Calu3 (cell line): ENCODE measurements at regions not wholly inside any gene's neighbourhood (a gene's known extent, or its start where the extent isn't known, plus 50 kb on each side); places are given as distances from the start of the nearest gene placed in this dataset.

ENCODE experiments used
- BruUV-seq: library from RNA; stranded (reverse); fragments of 400-500 nt; replicated peaks from 2 replicates; lab custom pipeline; 2021; lab: Mats Ljungman, UMichigan
- CTCF ChIA-PET: fragments of 300-600 bp; sonication (Branson Sonifier 250); formaldehyde crosslinking; loops from one replicate; lab custom pipeline; 2022; ENCODE audit warnings: antibody characterized with exemption; lab: Charles Lee
- DNase-seq: peaks from one replicate; pipeline ENCODE4 v3.0.0; 2022
- H3K27ac Mint-ChIP-seq: one replicate; pipeline ENCODE4 v1.8.0; 2022; ENCODE audit warnings: mixed read lengths; ENCODE audit not compliant: unreplicated experiment
- H3K27me3 Mint-ChIP-seq: one replicate; pipeline ENCODE4 v1.8.0; 2022; ENCODE audit warnings: mixed read lengths; ENCODE audit not compliant: unreplicated experiment
- H3K36me3 Mint-ChIP-seq: one replicate; pipeline ENCODE4 v1.8.0; 2022; ENCODE audit warnings: mild to moderate bottlenecking, moderate library complexity, mixed read lengths; ENCODE audit not compliant: insufficient read depth, unreplicated experiment
- H3K4me1 Mint-ChIP-seq: one replicate; pipeline ENCODE4 v1.8.0; 2022; ENCODE audit warnings: mild to moderate bottlenecking, low read depth, mixed read lengths; ENCODE audit not compliant: unreplicated experiment
- H3K4me3 Mint-ChIP-seq: one replicate; pipeline ENCODE4 v1.8.0; 2022; ENCODE audit warnings: mild to moderate bottlenecking, low read depth, moderate library complexity, mixed read lengths; ENCODE audit not compliant: unreplicated experiment
- H3K9me3 Mint-ChIP-seq: one replicate; pipeline ENCODE4 v1.8.0; 2022; ENCODE audit warnings: low read depth, mixed read lengths; ENCODE audit not compliant: unreplicated experiment
- intact Hi-C: fragments of 100-400 bp; cut with micrococcal nuclease; formaldehyde crosslinking; loops from one replicate; pipeline ENCODE4 v1.10.0; 2022; ENCODE audit not compliant: unreplicated experiment
- TF ChIP-seq, protein P1 (sequence below): fragments of 200-600 bp; IDR thresholded peaks from one replicate; pipeline ENCODE4 v1.8.0; 2022; ENCODE audit warnings: antibody characterized with exemption; ENCODE audit not compliant: unreplicated experiment

DNA sequence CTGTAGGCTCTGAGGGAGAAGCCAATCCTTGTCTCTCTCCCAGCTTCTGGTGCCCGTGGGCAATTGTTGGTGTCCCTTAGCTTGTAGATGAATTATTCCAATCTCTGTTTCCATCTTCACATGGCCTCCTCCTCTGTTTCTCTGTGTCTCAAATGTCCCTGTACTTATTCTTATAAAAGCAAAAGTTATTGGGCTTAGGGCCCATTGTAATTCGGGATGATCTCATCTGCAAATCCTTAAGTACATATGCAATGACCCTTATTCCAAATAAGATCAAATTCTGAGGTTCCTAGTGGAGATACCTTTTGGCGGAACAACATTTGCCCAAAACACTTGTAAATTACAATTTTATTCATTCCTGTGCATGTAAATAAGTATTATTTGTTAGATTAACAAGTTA, 147.4 kb upstream of the EPHA3 start:
- Mint-ChIP-seq H3K27ac (no peak overlapping the region), H3K4me1 (peaks cover 20% of the 10 kb centered on the region), H3K4me3 (no peak overlapping the region), H3K36me3 (no peaks in the 10 kb centered on the region), H3K9me3 (no peaks in the 10 kb centered on the region), H3K27me3 (no peaks in the 10 kb centered on the region)
- TF ChIP-seq, protein P1, sequence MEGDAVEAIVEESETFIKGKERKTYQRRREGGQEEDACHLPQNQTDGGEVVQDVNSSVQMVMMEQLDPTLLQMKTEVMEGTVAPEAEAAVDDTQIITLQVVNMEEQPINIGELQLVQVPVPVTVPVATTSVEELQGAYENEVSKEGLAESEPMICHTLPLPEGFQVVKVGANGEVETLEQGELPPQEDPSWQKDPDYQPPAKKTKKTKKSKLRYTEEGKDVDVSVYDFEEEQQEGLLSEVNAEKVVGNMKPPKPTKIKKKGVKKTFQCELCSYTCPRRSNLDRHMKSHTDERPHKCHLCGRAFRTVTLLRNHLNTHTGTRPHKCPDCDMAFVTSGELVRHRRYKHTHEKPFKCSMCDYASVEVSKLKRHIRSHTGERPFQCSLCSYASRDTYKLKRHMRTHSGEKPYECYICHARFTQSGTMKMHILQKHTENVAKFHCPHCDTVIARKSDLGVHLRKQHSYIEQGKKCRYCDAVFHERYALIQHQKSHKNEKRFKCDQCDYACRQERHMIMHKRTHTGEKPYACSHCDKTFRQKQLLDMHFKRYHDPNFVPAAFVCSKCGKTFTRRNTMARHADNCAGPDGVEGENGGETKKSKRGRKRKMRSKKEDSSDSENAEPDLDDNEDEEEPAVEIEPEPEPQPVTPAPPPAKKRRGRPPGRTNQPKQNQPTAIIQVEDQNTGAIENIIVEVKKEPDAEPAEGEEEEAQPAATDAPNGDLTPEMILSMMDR = no peak
- intact Hi-C loops = no loop called here
- BruUV-seq = no TSS peak
- DNase-seq = no peak
- CTCF ChIA-PET = no interaction called here

DNA sequence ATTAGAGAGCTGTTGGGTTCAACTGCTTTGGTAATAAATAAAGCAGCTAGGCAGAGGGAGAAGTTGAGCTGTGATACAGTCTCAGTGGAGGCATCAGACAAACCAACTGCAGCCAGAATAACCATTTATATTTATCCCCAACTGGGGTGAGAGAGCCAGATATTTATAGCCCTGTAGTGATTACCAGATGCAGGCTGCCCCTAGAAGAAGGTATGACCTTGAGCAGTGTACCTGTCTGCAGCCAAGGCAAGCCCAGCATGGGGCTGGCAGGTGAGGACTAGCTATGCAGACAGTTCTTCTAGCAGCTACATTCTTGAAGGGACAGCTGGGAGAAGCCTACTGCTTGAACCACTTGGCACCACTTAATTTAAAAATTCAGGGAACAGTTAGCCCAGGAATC, 144.4 kb upstream of the EPHA3 start:
- no peaks in the 10 kb centered on the region for H3K36me3 Mint-ChIP-seq
- H3K4me1 Mint-ChIP-seq = peaks cover 11% of the 10 kb centered on the region
- TF ChIP-seq, protein P1 = no peak
- no peak for DNase-seq
- intact Hi-C loops = no loop called here
- BruUV-seq = no TSS peak
- H3K27me3 Mint-ChIP-seq = no peaks in the 10 kb centered on the region
- no peak overlapping the region for H3K4me3 Mint-ChIP-seq
- CTCF ChIA-PET = no interaction called here
- H3K9me3 Mint-ChIP-seq = no peaks in the 10 kb centered on the region
- no peak overlapping the region for H3K27ac Mint-ChIP-seq

GRCh38 chr3:88979760-88980159, 127.7 kb upstream of the EPHA3 start:
- Mint-ChIP-seq H3K9me3 (peaks cover 1% of the 10 kb centered on the region), H3K4me1 (no peaks in the 10 kb centered on the region), H3K4me3 (no peak overlapping the region), H3K27ac (no peak overlapping the region), H3K36me3 (no peaks in the 10 kb centered on the region), H3K27me3 (no peaks in the 10 kb centered on the region)
- TF ChIP-seq, protein P1 = no peak
- intact Hi-C loops = no loop called here
- no TSS peak for BruUV-seq
- CTCF ChIA-PET = no interaction called here
- no peak for DNase-seq

GRCh38 chr3:88983458-88983857, 124.0 kb upstream of the EPHA3 start:
- no TSS peak for BruUV-seq
- Mint-ChIP-seq H3K9me3 (no peaks in the 10 kb centered on the region), H3K4me1 (no peaks in the 10 kb centered on the region), H3K36me3 (no peaks in the 10 kb centered on the region), H3K27ac (no peak overlapping the region), H3K27me3 (no peaks in the 10 kb centered on the region), H3K4me3 (no peak overlapping the region)
- intact Hi-C loops = no loop called here
- CTCF ChIA-PET = no interaction called here
- TF ChIP-seq, protein P1 = no peak
- no peak for DNase-seq
